Keratinocyte (primary cell): ENCODE measurements at regions not wholly inside any gene's neighbourhood (a gene's known extent, or its start where the extent isn't known, plus 50 kb on each side); places are given as distances from the start of the nearest gene placed in this dataset.

Experiments
- DNase-seq: peaks from one replicate; pipeline ENCODE4 v3.0.0-alpha.2; 2011; ENCODE audit warnings: low read depth, missing footprints, low spot score
- FAIRE-seq: peaks from 2 replicates; lab custom pipeline; 2011; peaks lifted over from hg19 to GRCh38; lab: Jason Lieb, UNC
- H2AFZ ChIP-seq: 2 replicates; pipeline ENCODE4 v1.6.0; 2012; ENCODE audit warnings: low read length, control low read depth, inconsistent platforms; ENCODE audit not compliant: control insufficient read depth
- H3K27ac ChIP-seq: 2 replicates; pipeline ENCODE4 v1.5.1; 2011; ENCODE audit warnings: low read length; ENCODE audit not compliant: control insufficient read depth, insufficient read depth
- H3K27me3 ChIP-seq: 3 replicates; pipeline ENCODE4 v1.6.0; 2011; ENCODE audit warnings: low read length; ENCODE audit not compliant: control insufficient read depth, insufficient read depth; ENCODE audit errors: extremely low read depth
- H3K36me3 ChIP-seq, 2 experiments: 2 replicates in 1 of 2; 3 replicates in 1 of 2; pipeline ENCODE4 v1.5.1; 2011; ENCODE audit warnings: low read length in 2 of 2, mild to moderate bottlenecking in 1 of 2; ENCODE audit not compliant: control insufficient read depth in 2 of 2, insufficient read depth in 2 of 2; ENCODE audit errors: extremely low read depth in 1 of 2
- H3K4me1 ChIP-seq: 3 replicates; pipeline ENCODE4 v1.5.1; 2011; ENCODE audit warnings: low read length; ENCODE audit not compliant: control insufficient read depth, insufficient read depth; ENCODE audit errors: extremely low read depth
- H3K4me2 ChIP-seq: 3 replicates; pipeline ENCODE4 v1.6.0; 2011; ENCODE audit warnings: low read depth, low read length; ENCODE audit not compliant: control insufficient read depth, insufficient read depth; ENCODE audit errors: extremely low read depth
- H3K4me3 ChIP-seq, 3 experiments: fragments of 200-600 bp in 1 of 3; sonication (generic) in 1 of 3; 2 replicates in 2 of 3; 3 replicates in 1 of 3; pipeline ENCODE4 v1.5.1; 2011 to 2016; ENCODE audit warnings: low read length in 3 of 3, mild to moderate bottlenecking in 3 of 3, control low read depth in 2 of 3, inconsistent platforms in 1 of 3, low read depth in 1 of 3, mixed read lengths in 1 of 3, mixed run types in 1 of 3, moderate library complexity in 1 of 3; ENCODE audit not compliant: control insufficient read depth in 2 of 3, insufficient read depth in 2 of 3; ENCODE audit errors: extremely low read depth in 1 of 3
- H3K79me2 ChIP-seq: 2 replicates; pipeline ENCODE4 v1.6.0; 2012; ENCODE audit warnings: low read length; ENCODE audit not compliant: control insufficient read depth, insufficient read depth
- H3K9ac ChIP-seq: 3 replicates; pipeline ENCODE4 v1.6.0; 2011; ENCODE audit warnings: low read length; ENCODE audit not compliant: control insufficient read depth, insufficient read depth; ENCODE audit errors: extremely low read depth
- H3K9me1 ChIP-seq: 3 replicates; pipeline ENCODE4 v1.6.0; 2011; ENCODE audit warnings: low read length; ENCODE audit not compliant: control insufficient read depth, insufficient read depth; ENCODE audit errors: extremely low read depth
- H3K9me3 ChIP-seq: 2 replicates; pipeline ENCODE4 v1.5.1; 2012; ENCODE audit warnings: low read depth, low read length; ENCODE audit not compliant: control insufficient read depth
- H4K20me1 ChIP-seq: 3 replicates; pipeline ENCODE4 v1.6.0; 2011; ENCODE audit warnings: low read length; ENCODE audit not compliant: control insufficient read depth, insufficient read depth; ENCODE audit errors: extremely low read depth
- EZH2 ChIP-seq: IDR thresholded peaks from one replicate; pipeline ENCODE4 v1.6.1; 2012; ENCODE audit warnings: inconsistent platforms, mild to moderate bottlenecking, low read length, moderate library complexity
- dilution Hi-C: fragments of 300-500 bp; cut with MboI; formaldehyde crosslinking; loops from one replicate; pipeline ENCODE4 v1.7.0; 2020; ENCODE audit warnings: low sequenced_read_pairs; ENCODE audit not compliant: extremely low pct_ligation_motif_present
- TF ChIP-seq, protein P1 (sequence below), 3 experiments: IDR thresholded peaks in 1 of 3; conservative IDR thresholded peaks in 1 of 3; optimal IDR thresholded peaks in 1 of 3; 2 replicates in 2 of 3; 3 replicates in 1 of 3; pipeline versions ENCODE3 to v1.5.1; 2011; ENCODE audit warnings: low read length in 3 of 3, mild to moderate bottlenecking in 3 of 3, moderate library complexity in 2 of 3, control low read depth in 1 of 3, inconsistent platforms in 1 of 3; ENCODE audit not compliant: insufficient read depth in 2 of 3; ENCODE audit errors: extremely low read depth in 1 of 3

- Histone ChIP-seq H3K9ac (no peak overlapping the region), H3K9me1 (no peaks in the 10 kb centered on the region), H3K27ac (no peak overlapping the region), H4K20me1 (no peaks in the 10 kb centered on the region), H3K36me3 (no peaks in the 10 kb centered on the region), H3K27me3 (no peaks in the 10 kb centered on the region), H2AFZ (no peak overlapping the region), H3K9me3 (no peaks in the 10 kb centered on the region), H3K4me1 (no peaks in the 10 kb centered on the region), H3K4me2 (no peak overlapping the region), H3K79me2 (no peaks in the 10 kb centered on the region), H3K4me3 (no peak overlapping the region)
- DNase-seq (no peak), FAIRE-seq (no peak)
- dilution Hi-C loops: no loop called here
- no peak for TF ChIP-seq EZH2
- TF ChIP-seq, protein P1, sequence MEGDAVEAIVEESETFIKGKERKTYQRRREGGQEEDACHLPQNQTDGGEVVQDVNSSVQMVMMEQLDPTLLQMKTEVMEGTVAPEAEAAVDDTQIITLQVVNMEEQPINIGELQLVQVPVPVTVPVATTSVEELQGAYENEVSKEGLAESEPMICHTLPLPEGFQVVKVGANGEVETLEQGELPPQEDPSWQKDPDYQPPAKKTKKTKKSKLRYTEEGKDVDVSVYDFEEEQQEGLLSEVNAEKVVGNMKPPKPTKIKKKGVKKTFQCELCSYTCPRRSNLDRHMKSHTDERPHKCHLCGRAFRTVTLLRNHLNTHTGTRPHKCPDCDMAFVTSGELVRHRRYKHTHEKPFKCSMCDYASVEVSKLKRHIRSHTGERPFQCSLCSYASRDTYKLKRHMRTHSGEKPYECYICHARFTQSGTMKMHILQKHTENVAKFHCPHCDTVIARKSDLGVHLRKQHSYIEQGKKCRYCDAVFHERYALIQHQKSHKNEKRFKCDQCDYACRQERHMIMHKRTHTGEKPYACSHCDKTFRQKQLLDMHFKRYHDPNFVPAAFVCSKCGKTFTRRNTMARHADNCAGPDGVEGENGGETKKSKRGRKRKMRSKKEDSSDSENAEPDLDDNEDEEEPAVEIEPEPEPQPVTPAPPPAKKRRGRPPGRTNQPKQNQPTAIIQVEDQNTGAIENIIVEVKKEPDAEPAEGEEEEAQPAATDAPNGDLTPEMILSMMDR (optimal IDR thresholded peaks at IDR 0.05 in 1 of 3, IDR thresholded peaks at IDR 0.05 in 1 of 3, conservative IDR thresholded peaks at IDR 0.05 in 1 of 3; ENCODE audit: extremely low read depth in 1 of 3, insufficient read depth in 2 of 3, low read length in 3 of 3): no peak
Observed at GRCh38 chr5:82723168-82723567, 354.0 kb downstream of the TMEM167A start.

DNA sequence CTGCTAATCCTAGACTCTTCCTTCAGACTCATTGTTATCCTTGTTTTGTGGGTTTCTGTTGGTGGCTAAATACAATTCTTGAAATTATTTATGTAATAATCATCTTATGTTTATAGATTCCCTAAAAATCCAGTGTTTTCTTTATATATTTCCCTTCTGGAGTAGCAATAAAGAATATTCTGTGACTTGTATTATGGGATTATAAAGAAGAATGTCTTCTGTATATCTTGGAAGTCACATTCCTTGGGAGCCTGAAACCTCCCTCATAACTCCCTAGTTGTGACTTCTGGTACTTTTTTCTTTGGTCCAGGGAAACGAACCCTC lies 356.1 kb downstream of the TMEM167A start:
- Histone ChIP-seq H3K4me2 (no peak overlapping the region), H3K27ac (no peak overlapping the region), H2AFZ (no peak overlapping the region), H4K20me1 (no peaks in the 10 kb centered on the region), H3K36me3 (no peaks in the 10 kb centered on the region), H3K9me1 (no peaks in the 10 kb centered on the region), H3K27me3 (no peaks in the 10 kb centered on the region), H3K9me3 (no peaks in the 10 kb centered on the region), H3K9ac (no peak overlapping the region), H3K4me1 (no peaks in the 10 kb centered on the region), H3K79me2 (no peaks in the 10 kb centered on the region), H3K4me3 (no peak overlapping the region)
- DNase-seq: no peak
- dilution Hi-C loops: no loop called here
- no peak for FAIRE-seq
- TF ChIP-seq, protein P1 (optimal IDR thresholded peaks at IDR 0.05 in 1 of 3, IDR thresholded peaks at IDR 0.05 in 1 of 3, conservative IDR thresholded peaks at IDR 0.05 in 1 of 3; ENCODE audit: extremely low read depth in 1 of 3, insufficient read depth in 2 of 3, low read length in 3 of 3): no peak
- no peak for TF ChIP-seq EZH2
